ENCODE measurements at regions not wholly inside any gene's neighbourhood (a gene's known extent, or its start where the extent isn't known, plus 50 kb on each side); places are given as distances from the start of the nearest gene placed in this dataset.

DNA sequence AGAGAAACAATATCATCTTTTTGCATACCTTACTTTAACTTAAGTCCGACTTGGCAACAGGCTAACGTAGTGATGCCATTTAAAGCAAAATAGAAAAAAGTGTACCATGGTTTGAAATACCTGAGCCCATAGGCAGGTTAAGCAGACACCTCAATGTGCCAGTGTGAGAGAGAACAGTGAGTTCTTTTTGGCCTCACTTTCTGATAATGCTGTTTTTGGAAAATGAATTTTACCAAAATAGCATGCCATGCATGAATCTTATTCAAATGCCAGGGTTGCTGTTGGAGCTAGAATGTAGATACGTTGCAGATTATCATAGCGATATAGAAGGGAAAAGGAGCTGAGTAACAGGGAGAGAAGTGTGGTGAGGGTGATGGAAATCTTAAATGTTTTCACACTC, 170.2 kb downstream of the OTOR start:
- no peak overlapping the region for H3K4me3 ChIP-seq
- no peak for DNase-seq (ENCODE audit: low spot score)
- H4K20me1 ChIP-seq (ENCODE audit: insufficient read depth, poor library complexity, severe bottlenecking), result no peaks in the 10 kb centered on the region

DNA sequence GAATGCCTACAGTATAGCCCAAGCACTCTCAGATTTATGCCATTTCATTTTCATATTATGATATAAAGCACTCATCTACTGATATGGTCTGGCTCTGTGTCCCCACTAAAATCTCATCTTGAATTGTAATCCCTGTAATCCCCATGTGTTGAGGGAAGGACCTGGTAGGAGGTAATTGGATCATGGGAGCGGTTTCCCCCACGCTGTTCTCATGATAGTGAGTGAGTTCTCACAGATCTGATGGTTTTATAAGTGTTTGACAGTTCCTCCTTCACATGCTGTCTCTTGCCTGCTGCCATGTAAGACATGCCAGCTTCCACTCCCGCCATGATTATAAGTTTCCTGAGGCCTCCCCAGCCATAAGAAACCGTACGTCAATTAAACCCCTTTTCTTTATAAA, 171.7 kb downstream of the OTOR start:
- Histone ChIP-seq H3K4me3 (no peak overlapping the region), H3K4me2 (no peak overlapping the region), H2AFZ (no peak overlapping the region), H3K79me2 (no peaks in the 10 kb centered on the region), H3K27me3 (no peaks in the 10 kb centered on the region), H3K27ac (no peak overlapping the region), H3K4me1 (ENCODE audit: insufficient read depth) (no peaks in the 10 kb centered on the region), H3K9me2 (replicated peaks; ENCODE audit: insufficient read depth) (no peaks in the 10 kb centered on the region), H4K20me1 (ENCODE audit: insufficient read depth, poor library complexity, severe bottlenecking) (no peaks in the 10 kb centered on the region), H3K36me3 (replicated peaks; ENCODE audit: insufficient read depth, low read depth) (no peaks in the 10 kb centered on the region), H3K9me3 (ENCODE audit: low read depth) (no peaks in the 10 kb centered on the region)
- DNase-seq (ENCODE audit: low spot score), result no peak
- 72% methylated on average over 5 of the region's 5 CpGs for WGBS (ENCODE audit: low lambda C conversion rate, missing lambda C conversion rate)
- no peak for TF ChIP-seq EZH2 (IDR thresholded peaks at IDR 0.05; ENCODE audit: borderline replicate concordance)
- TF ChIP-seq EZH2phosphoT487 (IDR thresholded peaks at IDR 0.05; ENCODE audit: low read depth, severe bottlenecking, unreplicated experiment), result no peak
- TF ChIP-seq, protein P1, sequence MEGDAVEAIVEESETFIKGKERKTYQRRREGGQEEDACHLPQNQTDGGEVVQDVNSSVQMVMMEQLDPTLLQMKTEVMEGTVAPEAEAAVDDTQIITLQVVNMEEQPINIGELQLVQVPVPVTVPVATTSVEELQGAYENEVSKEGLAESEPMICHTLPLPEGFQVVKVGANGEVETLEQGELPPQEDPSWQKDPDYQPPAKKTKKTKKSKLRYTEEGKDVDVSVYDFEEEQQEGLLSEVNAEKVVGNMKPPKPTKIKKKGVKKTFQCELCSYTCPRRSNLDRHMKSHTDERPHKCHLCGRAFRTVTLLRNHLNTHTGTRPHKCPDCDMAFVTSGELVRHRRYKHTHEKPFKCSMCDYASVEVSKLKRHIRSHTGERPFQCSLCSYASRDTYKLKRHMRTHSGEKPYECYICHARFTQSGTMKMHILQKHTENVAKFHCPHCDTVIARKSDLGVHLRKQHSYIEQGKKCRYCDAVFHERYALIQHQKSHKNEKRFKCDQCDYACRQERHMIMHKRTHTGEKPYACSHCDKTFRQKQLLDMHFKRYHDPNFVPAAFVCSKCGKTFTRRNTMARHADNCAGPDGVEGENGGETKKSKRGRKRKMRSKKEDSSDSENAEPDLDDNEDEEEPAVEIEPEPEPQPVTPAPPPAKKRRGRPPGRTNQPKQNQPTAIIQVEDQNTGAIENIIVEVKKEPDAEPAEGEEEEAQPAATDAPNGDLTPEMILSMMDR (IDR thresholded peaks at IDR 0.05; ENCODE audit: poor library complexity), result no peak

More for the DNA sequence above, 170.2 kb downstream of the OTOR start:
- Histone ChIP-seq H3K27ac (no peak overlapping the region), H3K9me3 (ENCODE audit: low read depth) (no peaks in the 10 kb centered on the region), H3K4me1 (ENCODE audit: insufficient read depth) (no peaks in the 10 kb centered on the region), H3K36me3 (replicated peaks; ENCODE audit: insufficient read depth, low read depth) (no peaks in the 10 kb centered on the region), H3K4me2 (no peak overlapping the region), H3K9me2 (replicated peaks; ENCODE audit: insufficient read depth) (no peaks in the 10 kb centered on the region), H3K79me2 (no peaks in the 10 kb centered on the region), H3K27me3 (no peaks in the 10 kb centered on the region), H2AFZ (no peak overlapping the region)
- WGBS (ENCODE audit: low lambda C conversion rate, missing lambda C conversion rate), result 93% methylated on average over 4 of the region's 4 CpGs
- TF ChIP-seq, protein P1 (IDR thresholded peaks at IDR 0.05; ENCODE audit: poor library complexity), result no peak
- TF ChIP-seq EZH2phosphoT487 (IDR thresholded peaks at IDR 0.05; ENCODE audit: low read depth, severe bottlenecking, unreplicated experiment) (no peak), EZH2 (IDR thresholded peaks at IDR 0.05; ENCODE audit: borderline replicate concordance) (no peak)

DNA sequence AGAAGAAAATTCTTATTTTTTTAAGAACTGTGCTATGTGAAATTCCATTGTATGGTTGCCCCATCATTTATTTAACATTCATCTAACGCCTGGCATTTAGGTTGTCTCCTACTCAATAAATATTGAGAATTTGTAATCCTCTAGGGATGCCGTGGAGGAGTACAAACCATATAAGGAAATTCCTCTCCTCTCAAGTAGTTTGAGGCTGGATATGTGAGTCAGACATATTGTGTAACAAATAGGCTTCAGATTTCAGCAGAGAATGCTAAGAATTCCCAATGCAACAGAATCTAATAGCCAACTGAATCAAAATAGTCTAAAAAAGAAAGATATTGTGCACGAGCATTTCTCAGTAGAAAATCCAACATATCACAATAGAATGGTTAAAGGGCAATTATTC, 174.7 kb downstream of the OTOR start:
- Histone ChIP-seq H3K79me2 (no peaks in the 10 kb centered on the region), H3K36me3 (replicated peaks; ENCODE audit: insufficient read depth, low read depth) (no peaks in the 10 kb centered on the region), H3K4me1 (ENCODE audit: insufficient read depth) (no peaks in the 10 kb centered on the region), H3K4me2 (no peak overlapping the region), H3K9me3 (ENCODE audit: low read depth) (no peaks in the 10 kb centered on the region), H3K27me3 (no peaks in the 10 kb centered on the region), H3K4me3 (no peak overlapping the region), H4K20me1 (ENCODE audit: insufficient read depth, poor library complexity, severe bottlenecking) (no peaks in the 10 kb centered on the region), H3K27ac (no peak overlapping the region), H3K9me2 (replicated peaks; ENCODE audit: insufficient read depth) (no peaks in the 10 kb centered on the region), H2AFZ (no peak overlapping the region)
- TF ChIP-seq EZH2phosphoT487 (IDR thresholded peaks at IDR 0.05; ENCODE audit: low read depth, severe bottlenecking, unreplicated experiment) (no peak), EZH2 (IDR thresholded peaks at IDR 0.05; ENCODE audit: borderline replicate concordance) (no peak)
- TF ChIP-seq, protein P1 (IDR thresholded peaks at IDR 0.05; ENCODE audit: poor library complexity), result no peak
- 35% methylated on average over 3 of the region's 3 CpGs for WGBS (ENCODE audit: low lambda C conversion rate, missing lambda C conversion rate)
- DNase-seq (ENCODE audit: low spot score), result peak; percentile 31

All from hepatocyte (in vitro differentiated cells).